KG1 (cell line): ENCODE measurements at regions not wholly inside any gene's neighbourhood (a gene's known extent, or its start where the extent isn't known, plus 50 kb on each side); places are given as distances from the start of the nearest gene placed in this dataset.

Experiments used
- DNase-seq: peaks from one replicate; lab custom pipeline; 2025; lab: John Stamatoyannopoulos, UW

- no peak for DNase-seq
Observed at GRCh38 chr10:44822349-44822748, 88.8 kb upstream of the TMEM72 start.

DNA sequence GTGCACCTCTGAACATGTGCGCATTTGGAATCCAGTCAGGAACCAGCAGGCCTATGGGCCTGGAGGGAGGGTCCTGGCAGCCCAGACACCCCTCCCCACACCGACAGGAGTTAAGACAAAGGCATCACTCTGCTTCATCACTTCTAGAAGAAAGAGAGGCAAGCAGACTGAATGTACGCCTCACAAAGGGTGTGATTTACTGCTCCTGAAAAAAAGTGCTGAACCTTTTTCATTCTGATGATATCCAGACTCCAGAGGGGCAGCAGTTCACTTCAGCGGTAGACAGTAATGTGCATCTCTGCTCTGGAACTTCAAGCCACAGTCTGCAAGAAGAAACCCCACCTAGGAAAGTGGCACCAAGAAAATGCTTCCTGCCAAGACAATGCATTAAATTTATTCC, 88.2 kb upstream of the TMEM72 start:
- DNase-seq = no peak

GRCh38 chr10:44824607-44825006, 86.5 kb upstream of the TMEM72 start:
- no peak for DNase-seq

- no peak for DNase-seq
Observed at GRCh38 chr10:44827431-44828006, 83.6 kb upstream of the TMEM72 start.

DNA sequence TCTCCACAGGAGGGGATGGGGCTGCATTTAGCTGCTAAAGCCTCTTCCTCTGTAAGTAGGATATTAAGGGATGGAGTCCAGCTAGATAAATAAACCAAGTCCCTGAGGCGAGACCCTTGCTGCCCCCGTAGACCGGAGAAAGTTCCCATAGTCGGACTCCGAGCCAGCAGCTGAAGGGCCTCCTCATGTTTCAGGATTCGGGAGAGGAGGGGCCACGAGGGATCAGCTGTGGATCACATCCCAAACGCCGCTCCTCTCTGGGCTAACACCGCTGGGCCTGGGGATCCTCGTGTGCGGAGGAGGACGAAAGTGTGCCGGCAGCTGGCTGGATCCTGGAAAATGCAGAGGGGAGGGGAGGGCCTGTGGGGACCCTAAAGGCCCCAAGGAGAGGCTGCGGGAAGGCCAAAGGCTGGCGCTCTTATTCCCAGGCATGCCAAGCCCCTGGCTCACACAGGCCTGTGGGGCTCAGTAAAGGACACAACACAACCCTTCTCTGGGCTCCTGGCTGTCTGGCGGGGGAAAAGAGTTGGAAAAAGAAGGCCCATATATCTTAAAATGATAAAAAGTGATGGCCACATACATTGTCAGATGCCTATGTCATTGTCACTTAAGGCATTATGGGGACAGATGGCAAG, 82.5 kb upstream of the TMEM72 start:
- DNase-seq = no peak

GRCh38 chr10:44829426-44829825, 81.7 kb upstream of the TMEM72 start:
- no peak for DNase-seq

GRCh38 chr10:44830022-44830421, 81.1 kb upstream of the TMEM72 start:
- DNase-seq = no peak

GRCh38 chr10:44831581-44831980, 79.6 kb upstream of the TMEM72 start:
- no peak for DNase-seq

DNA sequence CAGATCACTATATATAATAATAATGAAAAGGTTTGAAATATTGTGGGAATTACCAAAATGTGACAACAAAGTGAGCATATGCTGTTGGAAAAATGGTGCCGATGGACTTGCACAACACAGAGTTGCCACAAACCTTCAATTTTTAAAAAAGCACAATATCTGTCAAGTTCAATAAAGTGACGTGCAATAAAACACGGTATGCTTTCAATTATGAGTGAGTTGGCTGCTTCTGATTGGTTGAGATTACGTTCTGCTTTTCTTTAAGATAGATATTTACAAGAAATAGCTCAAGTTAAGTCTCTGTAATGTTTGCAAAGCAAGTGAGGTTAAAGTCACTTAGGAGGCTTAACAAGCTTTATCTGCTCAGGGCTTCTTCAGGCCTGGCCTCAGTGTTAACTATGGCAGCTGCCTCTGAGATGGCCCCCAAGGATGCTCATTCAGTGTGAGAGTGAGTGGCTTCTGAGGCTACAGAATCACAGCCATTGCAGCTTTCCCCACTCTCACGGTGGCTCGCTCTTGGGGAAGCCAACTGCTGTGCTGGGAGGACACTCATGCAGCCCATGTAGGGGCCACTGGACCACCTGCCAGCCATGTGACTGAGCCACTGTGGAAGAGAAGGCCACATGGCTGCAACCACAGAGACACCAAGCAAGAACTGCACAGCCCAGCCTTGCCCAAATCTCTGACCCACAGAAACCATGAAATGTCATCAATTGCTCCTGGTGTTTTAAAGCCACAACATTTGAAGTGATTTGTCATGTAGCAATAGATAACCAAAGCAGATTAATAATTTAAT, 78.3 kb upstream of the TMEM72 start:
- DNase-seq = no peak

GRCh38 chr10:44834131-44834530, 77.0 kb upstream of the TMEM72 start:
- no peak for DNase-seq

GRCh38 chr10:44835300-44835699, 75.8 kb upstream of the TMEM72 start:
- DNase-seq = no peak

GRCh38 chr10:44843484-44843883, 67.7 kb upstream of the TMEM72 start:
- DNase-seq = no peak

GRCh38 chr10:44845361-44846175, 65.6 kb upstream of the TMEM72 start:
- no peak for DNase-seq

DNA sequence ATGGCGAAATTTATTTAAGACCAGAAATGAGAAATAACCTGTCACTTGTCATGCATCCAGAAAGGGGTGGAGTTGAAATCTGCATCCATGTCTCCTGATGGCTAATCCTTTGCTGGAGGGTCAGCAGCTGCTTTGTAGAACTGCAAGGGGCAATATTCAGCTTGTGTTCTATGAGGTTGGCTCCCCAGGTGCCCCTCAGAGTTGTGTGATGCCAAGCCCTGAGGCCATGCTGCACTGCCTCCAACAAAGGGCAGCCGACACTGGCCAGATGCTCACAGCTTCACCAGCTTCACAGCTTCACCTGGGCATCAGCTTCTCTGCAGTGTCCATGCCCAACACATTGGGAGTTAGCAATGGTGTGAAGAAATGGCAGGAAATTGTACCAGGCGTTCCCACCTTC, 64.0 kb upstream of the TMEM72 start:
- no peak for DNase-seq

- DNase-seq = no peak
Observed at GRCh38 chr10:44848211-44848610, 62.9 kb upstream of the TMEM72 start.

- no peak for DNase-seq
Observed at GRCh38 chr10:44849936-44850335, 61.2 kb upstream of the TMEM72 start.

- no peak for DNase-seq
Observed at GRCh38 chr10:44850356-44850934, 60.7 kb upstream of the TMEM72 start.

GRCh38 chr10:44851413-44851812, 59.7 kb upstream of the TMEM72 start:
- no peak for DNase-seq

DNA sequence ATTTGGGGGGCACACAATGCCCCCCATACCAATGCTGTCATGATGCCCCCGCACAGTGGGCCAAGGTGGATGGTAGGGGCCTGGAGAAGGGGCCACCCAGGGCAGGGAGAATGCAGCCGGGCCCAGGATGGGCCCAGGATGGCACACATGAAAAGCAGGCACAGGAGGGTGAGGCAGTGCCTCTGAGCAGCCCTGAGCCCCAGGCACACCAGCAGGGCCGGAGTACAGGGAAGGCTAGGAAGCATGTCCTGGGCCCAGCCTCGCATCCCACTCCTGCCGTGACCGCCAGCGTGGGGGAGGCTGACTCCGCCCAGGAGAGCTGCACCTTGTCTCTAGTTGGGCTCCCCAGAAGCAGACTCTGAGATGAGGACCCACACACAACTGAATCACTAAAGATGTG, 59.3 kb upstream of the TMEM72 start:
- no peak for DNase-seq

GRCh38 chr10:44853148-44853734, 57.9 kb upstream of the TMEM72 start:
- DNase-seq = no peak

GRCh38 chr10:44853796-44854195, 57.3 kb upstream of the TMEM72 start:
- no peak for DNase-seq
